ENCODE measurements at regions not wholly inside any gene's neighbourhood (a gene's known extent, or its start where the extent isn't known, plus 50 kb on each side); places are given as distances from the start of the nearest gene placed in this dataset.

- TF ChIP-seq CTCF (IDR thresholded peaks at IDR 0.05) (no peak), POLR2A (IDR thresholded peaks at IDR 0.05) (no peak)
Observed at GRCh38 chr12:30019366-30020140, 235.8 kb upstream of the TMTC1 start.

Measured in testis (tissue), 2 donors.